Heart left ventricle (tissue), 13 donors: ENCODE measurements at regions not wholly inside any gene's neighbourhood (a gene's known extent, or its start where the extent isn't known, plus 50 kb on each side); places are given as distances from the start of the nearest gene placed in this dataset.
"Not testable (repeated sequence)": the region's sequence is repeated elsewhere in the genome, so short reads cannot be mapped to it uniquely, and the experiment has no call there.

Experiments
- POLR2A ChIP-seq, 2 donors: fragments of 450-650 bp; IDR thresholded peaks; one replicate each; pipeline ENCODE4 v1.6.1; 2017; ENCODE audit warnings: antibody characterized with exemption in 2 of 2, mild to moderate bottlenecking in 2 of 2, moderate library complexity in 2 of 2
- TF ChIP-seq, protein P1 (sequence below), 12 donors: fragments of 200-600 bp; sonication (generic) in 4 of 12; IDR thresholded peaks; one replicate each; pipeline versions ENCODE4 v1.5.0 to v1.8.0; 2018 to 2022; ENCODE audit warnings: antibody characterized with exemption in 12 of 12, mild to moderate bottlenecking in 5 of 12
- donor health status: ischemic (EF 13 %, LVEDD 7.1; RV severe dilation, severe dysfunction).
- donor health status: DM: no; HTN: yes; CAD: no.
- donor health status: DM: no; HTN: no; CAD: no.
- donor health status: ischemic (EF 25% LVEDD 6.9; RV normal size, moderate dysfunction).
- donor health status: ischemic (EF 25% LVEDD 5.7; RV mildly dilated, moderate dysfunction).
- donor health status: ischemic (EF 35%, LVEDD 5.7; RV mildly dilated, moderate dysfunction).
- donor health status: nonischemic (EF 11% LVEDD 7.7; RV severe dilation, severe dysfunction).
- donor health status: DM: yes; HTN: yes; CAD: no.
- donor health status: PGD.
- donor health status: ischemic (EF 29% LVEDD 5.4; RV normal size, mild dysfunction).
- donor health status: nonischemic (EF 23%, LVEDD 6.1; RV moderate dilation, normal function).

DNA sequence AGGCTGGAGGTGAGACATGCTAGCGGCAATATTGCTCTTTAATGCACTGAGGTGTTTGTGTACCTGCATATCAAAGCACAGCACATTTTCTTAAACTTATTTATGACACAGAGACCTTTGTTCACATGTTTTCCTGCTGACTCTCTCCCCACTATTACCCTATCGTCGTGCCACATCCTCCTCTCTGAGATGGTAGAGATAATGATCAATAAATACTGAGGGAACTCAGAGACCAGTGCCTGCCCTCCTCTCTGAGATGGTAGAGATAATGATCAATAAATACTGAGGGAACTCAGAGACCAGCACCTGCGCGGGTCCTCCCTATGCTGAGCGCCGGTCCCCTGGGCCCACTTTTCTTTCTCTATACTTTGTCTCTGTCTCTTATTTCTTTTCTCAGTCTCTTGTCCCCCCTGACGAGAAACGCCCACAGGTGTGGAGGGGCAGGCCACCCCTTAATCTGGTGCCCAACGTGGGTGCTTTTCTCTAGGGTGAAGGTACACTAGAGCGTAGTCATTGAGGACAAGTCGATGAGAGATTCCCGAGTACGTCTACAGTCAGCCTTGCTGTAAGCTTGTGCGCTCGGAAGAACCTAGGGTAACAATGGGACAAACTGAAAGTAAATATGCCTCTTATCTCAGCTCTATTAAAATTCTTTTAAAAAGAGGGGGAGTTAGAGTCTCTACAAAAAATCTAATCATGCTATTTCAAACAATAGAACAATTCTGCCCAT lies 157.4 kb downstream of the GPX5 start:
- TF ChIP-seq, protein P1, sequence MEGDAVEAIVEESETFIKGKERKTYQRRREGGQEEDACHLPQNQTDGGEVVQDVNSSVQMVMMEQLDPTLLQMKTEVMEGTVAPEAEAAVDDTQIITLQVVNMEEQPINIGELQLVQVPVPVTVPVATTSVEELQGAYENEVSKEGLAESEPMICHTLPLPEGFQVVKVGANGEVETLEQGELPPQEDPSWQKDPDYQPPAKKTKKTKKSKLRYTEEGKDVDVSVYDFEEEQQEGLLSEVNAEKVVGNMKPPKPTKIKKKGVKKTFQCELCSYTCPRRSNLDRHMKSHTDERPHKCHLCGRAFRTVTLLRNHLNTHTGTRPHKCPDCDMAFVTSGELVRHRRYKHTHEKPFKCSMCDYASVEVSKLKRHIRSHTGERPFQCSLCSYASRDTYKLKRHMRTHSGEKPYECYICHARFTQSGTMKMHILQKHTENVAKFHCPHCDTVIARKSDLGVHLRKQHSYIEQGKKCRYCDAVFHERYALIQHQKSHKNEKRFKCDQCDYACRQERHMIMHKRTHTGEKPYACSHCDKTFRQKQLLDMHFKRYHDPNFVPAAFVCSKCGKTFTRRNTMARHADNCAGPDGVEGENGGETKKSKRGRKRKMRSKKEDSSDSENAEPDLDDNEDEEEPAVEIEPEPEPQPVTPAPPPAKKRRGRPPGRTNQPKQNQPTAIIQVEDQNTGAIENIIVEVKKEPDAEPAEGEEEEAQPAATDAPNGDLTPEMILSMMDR (IDR thresholded peaks at IDR 0.05), result not testable (repeated sequence)
- not testable (repeated sequence) for TF ChIP-seq POLR2A (IDR thresholded peaks at IDR 0.05)
